ENCODE measurements at regions not wholly inside any gene's neighbourhood (a gene's known extent, or its start where the extent isn't known, plus 50 kb on each side); places are given as distances from the start of the nearest gene placed in this dataset.

DNA sequence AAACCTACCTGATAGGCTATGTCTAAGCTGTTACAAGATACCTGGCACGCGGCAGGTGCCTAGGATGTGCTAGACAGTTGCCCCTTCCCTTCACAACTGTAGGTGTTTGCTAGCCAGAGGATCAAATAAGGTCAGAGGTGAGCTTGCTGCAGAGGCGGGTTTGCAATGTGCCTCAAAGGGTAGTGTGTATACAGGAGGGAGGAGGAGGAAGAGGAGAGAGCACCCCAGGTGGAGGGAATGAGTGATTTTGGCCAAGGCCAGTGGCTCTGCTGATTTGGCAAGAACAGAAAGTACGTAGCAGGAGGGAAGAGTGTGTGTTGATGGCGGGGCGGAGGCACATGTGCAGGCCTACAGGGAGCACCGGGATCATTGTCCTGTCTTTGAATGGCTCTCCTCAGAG lies 236.5 kb downstream of the HAUS1 start:
- in situ Hi-C loops (cut with MboI; ENCODE audit: low sequenced_read_pairs in 4 of 4) (no loop called here), intact Hi-C loops (cut with DNase I; ENCODE audit: low total_unique reads) (no loop called here)
- H3K9me3 ChIP-seq, result no peaks in the 10 kb centered on the region
- TF ChIP-seq, protein P1, sequence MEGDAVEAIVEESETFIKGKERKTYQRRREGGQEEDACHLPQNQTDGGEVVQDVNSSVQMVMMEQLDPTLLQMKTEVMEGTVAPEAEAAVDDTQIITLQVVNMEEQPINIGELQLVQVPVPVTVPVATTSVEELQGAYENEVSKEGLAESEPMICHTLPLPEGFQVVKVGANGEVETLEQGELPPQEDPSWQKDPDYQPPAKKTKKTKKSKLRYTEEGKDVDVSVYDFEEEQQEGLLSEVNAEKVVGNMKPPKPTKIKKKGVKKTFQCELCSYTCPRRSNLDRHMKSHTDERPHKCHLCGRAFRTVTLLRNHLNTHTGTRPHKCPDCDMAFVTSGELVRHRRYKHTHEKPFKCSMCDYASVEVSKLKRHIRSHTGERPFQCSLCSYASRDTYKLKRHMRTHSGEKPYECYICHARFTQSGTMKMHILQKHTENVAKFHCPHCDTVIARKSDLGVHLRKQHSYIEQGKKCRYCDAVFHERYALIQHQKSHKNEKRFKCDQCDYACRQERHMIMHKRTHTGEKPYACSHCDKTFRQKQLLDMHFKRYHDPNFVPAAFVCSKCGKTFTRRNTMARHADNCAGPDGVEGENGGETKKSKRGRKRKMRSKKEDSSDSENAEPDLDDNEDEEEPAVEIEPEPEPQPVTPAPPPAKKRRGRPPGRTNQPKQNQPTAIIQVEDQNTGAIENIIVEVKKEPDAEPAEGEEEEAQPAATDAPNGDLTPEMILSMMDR (IDR thresholded peaks at IDR 0.05 in 4 of 5, conservative IDR thresholded peaks at IDR 0.05 in 1 of 5), result no peak
- no peak for TF ChIP-seq POLR2A (IDR thresholded peaks at IDR 0.05)
- DNase-seq, result no peak
- H3K4me1 ChIP-seq, result peaks cover 8 to 16% of the 10 kb centered on the region in 2 donors
- no peaks in the 10 kb centered on the region for H3K36me3 ChIP-seq
- H3K27ac ChIP-seq, result no peak overlapping the region
- no peak overlapping the region for H3K4me3 ChIP-seq
- no peaks in the 10 kb centered on the region for H3K27me3 ChIP-seq
- ATAC-seq, result no peak

DNA sequence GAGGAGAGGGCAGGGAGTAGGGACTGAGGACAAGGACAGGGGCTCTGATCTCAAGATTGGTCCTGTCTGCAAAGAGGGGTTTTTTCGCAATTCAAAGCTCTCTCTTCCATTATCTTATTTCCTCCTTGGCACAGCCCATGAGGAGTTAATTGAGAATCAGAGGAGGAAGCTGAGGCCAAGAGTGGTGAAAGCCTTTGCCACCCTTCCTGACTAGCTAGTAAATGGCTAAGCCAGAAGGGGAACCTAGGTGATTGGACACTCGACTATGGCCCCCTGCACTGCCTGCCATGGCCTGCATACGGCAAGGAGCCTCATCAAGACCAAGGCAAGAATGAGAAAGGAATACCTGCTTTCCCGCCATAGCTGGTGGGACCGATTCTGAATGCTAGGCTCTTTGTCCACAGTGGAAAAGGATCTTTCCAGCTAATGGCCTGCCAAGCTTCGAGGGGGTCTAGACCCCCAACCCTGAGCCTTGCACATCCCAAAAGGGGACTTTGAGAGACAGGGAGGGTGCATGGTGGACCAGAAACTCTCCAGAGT lies 237.9 kb downstream of the HAUS1 start:
- in situ Hi-C loops (cut with MboI; ENCODE audit: low sequenced_read_pairs in 4 of 4), result no loop called here
- H3K27ac ChIP-seq, result no peak overlapping the region
- H3K4me3 ChIP-seq, result no peak overlapping the region
- DNase-seq, result no peak
- no peaks in the 10 kb centered on the region for H3K9me3 ChIP-seq
- no peaks in the 10 kb centered on the region for H3K36me3 ChIP-seq
- intact Hi-C loops (cut with DNase I; ENCODE audit: low total_unique reads), result no loop called here
- ATAC-seq, result no peak
- H3K27me3 ChIP-seq, result no peaks in the 10 kb centered on the region
- peaks cover 8 to 12% of the 10 kb centered on the region in 2 donors for H3K4me1 ChIP-seq
- TF ChIP-seq POLR2A (IDR thresholded peaks at IDR 0.05), result no peak

DNA sequence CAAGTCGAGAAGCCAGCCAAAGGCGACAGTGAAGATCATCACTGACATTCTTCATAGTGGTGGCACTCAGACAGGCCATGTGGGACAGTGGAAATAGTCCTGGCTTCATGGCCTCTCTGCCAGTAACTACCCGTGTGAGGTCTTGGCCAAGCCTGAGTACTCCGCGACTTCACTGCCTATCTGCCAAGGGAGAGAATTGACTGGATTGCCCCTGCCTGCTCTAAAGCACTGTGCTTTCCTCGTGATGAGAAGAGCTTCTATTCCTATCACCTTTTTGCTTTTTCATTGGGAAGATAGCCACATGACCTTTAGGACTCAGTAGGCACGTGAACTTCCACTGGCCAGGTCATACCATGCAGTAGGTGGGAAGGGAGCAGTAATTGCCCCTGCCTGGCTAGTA lies 239.3 kb downstream of the HAUS1 start:
- intact Hi-C loops (cut with DNase I; ENCODE audit: low total_unique reads), result no loop called here

DNA sequence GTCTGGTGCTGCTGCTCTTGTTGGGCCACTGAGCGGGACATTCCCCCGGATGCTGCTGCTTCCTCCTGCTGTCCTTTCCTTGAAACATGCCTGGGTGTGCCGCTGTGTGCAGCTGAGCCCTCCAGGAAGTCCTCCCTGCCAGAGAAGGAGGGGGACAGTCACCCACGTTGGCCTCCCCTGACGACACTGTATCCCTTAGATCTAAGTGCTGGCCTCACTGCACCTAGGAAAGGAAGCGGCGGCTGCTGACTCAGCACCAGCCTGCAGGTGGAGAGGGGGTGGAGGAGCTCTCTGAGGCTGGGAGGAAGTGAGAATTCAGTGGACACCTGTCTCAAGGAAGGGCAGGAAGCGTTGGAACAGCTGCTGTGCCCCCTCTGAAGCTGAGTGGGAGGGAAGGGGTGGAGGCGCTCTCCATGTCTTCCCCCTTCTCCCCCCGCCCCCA lies 239.8 kb downstream of the HAUS1 start:
- Histone ChIP-seq H3K27ac (no peak overlapping the region), H3K36me3 (no peaks in the 10 kb centered on the region), H3K4me3 (no peak overlapping the region), H3K27me3 (no peaks in the 10 kb centered on the region), H3K4me1 (peaks cover 8 to 12% of the 10 kb centered on the region in 2 donors), H3K9me3 (no peaks in the 10 kb centered on the region)
- no peak for TF ChIP-seq POLR2A (IDR thresholded peaks at IDR 0.05)
- TF ChIP-seq, protein P1 (IDR thresholded peaks at IDR 0.05 in 4 of 5, conservative IDR thresholded peaks at IDR 0.05 in 1 of 5), result no peak
- DNase-seq, result peak; percentile 20 to 32
- in situ Hi-C loops (cut with MboI; ENCODE audit: low sequenced_read_pairs in 4 of 4) (no loop called here), intact Hi-C loops (cut with DNase I; ENCODE audit: low total_unique reads) (no loop called here)
- no peak for ATAC-seq

More for the DNA sequence above, 239.3 kb downstream of the HAUS1 start:
- Histone ChIP-seq H3K4me1 (peaks cover 8 to 12% of the 10 kb centered on the region in 2 donors), H3K27me3 (no peaks in the 10 kb centered on the region), H3K36me3 (no peaks in the 10 kb centered on the region), H3K4me3 (no peak overlapping the region), H3K27ac (no peak overlapping the region), H3K9me3 (no peaks in the 10 kb centered on the region)
- TF ChIP-seq POLR2A (IDR thresholded peaks at IDR 0.05), result no peak
- TF ChIP-seq, protein P1 (IDR thresholded peaks at IDR 0.05 in 4 of 5, conservative IDR thresholded peaks at IDR 0.05 in 1 of 5), result no peak
- ATAC-seq (no peak), DNase-seq (no peak)
- in situ Hi-C loops (cut with MboI; ENCODE audit: low sequenced_read_pairs in 4 of 4), result no loop called here

- intact Hi-C loops (cut with DNase I; ENCODE audit: low total_unique reads) (no loop called here), in situ Hi-C loops (cut with MboI; ENCODE audit: low sequenced_read_pairs in 4 of 4) (no loop called here)
- Histone ChIP-seq H3K4me3 (no peak overlapping the region), H3K36me3 (no peaks in the 10 kb centered on the region), H3K27me3 (no peaks in the 10 kb centered on the region), H3K9me3 (no peaks in the 10 kb centered on the region), H3K4me1 (peaks cover 8 to 12% of the 10 kb centered on the region in 2 donors), H3K27ac (no peak overlapping the region)
- ATAC-seq, result no peak
- no peak for DNase-seq
- TF ChIP-seq POLR2A (IDR thresholded peaks at IDR 0.05), result no peak
- TF ChIP-seq, protein P1 (IDR thresholded peaks at IDR 0.05 in 4 of 5, conservative IDR thresholded peaks at IDR 0.05 in 1 of 5), result no peak
Measured at GRCh38 chr18:46344416-46345180, 240.4 kb downstream of the HAUS1 start.
